Muscle of leg (tissue), 3 donors: ENCODE measurements at regions not wholly inside any gene's neighbourhood (a gene's known extent, or its start where the extent isn't known, plus 50 kb on each side); places are given as distances from the start of the nearest gene placed in this dataset.

Experiments used
- DNase-seq: peaks from one replicate; pipeline ENCODE4 v3.0.0; 2013
- H3K27ac ChIP-seq: one replicate; pipeline ENCODE4 v1.5.1; 2013; ENCODE audit warnings: mild to moderate bottlenecking, low read length, control low read depth
- H3K27me3 ChIP-seq: one replicate; pipeline ENCODE4 v1.6.1; 2013; ENCODE audit warnings: low read length; ENCODE audit not compliant: control insufficient read depth, insufficient read depth
- H3K36me3 ChIP-seq: one replicate; pipeline ENCODE4 v1.6.1; 2013; ENCODE audit warnings: low read length; ENCODE audit not compliant: control insufficient read depth, insufficient read depth
- H3K4me1 ChIP-seq: one replicate; pipeline ENCODE4 v1.6.1; 2013; ENCODE audit warnings: low read length; ENCODE audit not compliant: control insufficient read depth, insufficient read depth
- H3K4me3 ChIP-seq: one replicate; pipeline ENCODE4 v1.5.1; 2013; ENCODE audit warnings: low read length, control low read depth
- H3K9me3 ChIP-seq: replicated peaks from 2 replicates; pipeline ENCODE4 v1.6.1; 2013; ENCODE audit warnings: low read depth, low read length; ENCODE audit not compliant: control insufficient read depth
- WGBS: methylation state at CpG from one replicate; pipeline ENCODE4 v1.1.5; 2013; ENCODE audit warnings: missing lambda C conversion rate; ENCODE audit not compliant: insufficient coverage; 5-methylcytosine and 5-hydroxymethylcytosine counted together

DNA sequence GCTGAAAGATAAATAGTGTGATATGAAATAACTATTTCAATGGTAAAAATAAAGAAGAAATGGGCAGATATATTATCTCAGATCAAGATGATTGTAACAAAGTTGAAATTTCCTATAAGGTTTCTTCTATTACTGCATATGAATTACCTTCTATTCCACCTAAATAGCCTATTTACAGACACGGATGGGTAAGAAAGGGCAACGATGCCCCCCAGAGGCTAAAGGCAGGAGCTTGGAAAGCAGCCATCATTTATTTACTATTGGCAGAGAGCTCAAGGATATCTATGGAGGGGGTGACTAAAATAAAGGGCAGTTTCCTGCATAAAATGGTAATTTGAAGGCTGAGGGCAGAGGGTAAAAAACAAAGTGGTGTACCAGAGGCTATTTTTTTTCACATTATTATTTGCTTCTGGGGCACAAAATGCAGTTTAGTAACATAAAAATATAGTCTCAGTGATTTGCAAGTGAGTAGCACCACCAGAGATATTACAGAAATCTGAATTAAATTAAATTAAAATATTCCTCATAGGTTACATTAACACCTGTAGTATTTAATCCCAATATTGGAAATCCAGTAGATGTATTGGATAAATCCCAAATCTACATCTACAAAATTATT is 123.1 kb downstream of the BTC start:
- Histone ChIP-seq H3K4me1 (no peaks in the 10 kb centered on the region), H3K9me3 (no peaks in the 10 kb centered on the region), H3K27ac (no peak overlapping the region), H3K4me3 (no peak overlapping the region), H3K27me3 (no peaks in the 10 kb centered on the region), H3K36me3 (no peaks in the 10 kb centered on the region)
- no CpG with 5 or more reads among the region's 2 CpGs for WGBS
- DNase-seq: peak; percentile 10

DNA sequence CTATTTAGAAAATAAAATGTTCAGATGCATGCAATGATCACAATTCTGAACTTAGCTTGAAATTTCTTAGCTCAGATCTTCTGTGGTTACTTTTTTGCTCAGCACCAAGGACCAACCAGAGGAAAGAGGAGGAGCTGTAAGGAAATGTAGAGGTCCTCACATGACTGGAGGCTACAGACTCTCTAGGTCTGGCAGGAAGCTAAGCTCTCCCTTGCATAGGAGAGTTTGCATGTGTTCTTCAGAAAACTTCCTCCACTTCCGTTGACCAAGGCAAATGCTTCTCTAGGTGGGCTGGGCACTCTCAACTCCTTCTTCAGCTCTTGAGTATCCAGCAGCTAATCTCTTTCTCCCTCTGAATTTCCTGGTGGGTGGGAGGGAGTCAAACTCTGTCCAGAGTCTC is 119.6 kb downstream of the BTC start:
- DNase-seq: no peak
- no peaks in the 10 kb centered on the region for H3K36me3 ChIP-seq
- H3K27ac ChIP-seq: no peak overlapping the region
- no peaks in the 10 kb centered on the region for H3K9me3 ChIP-seq
- no CpG with 5 or more reads among the region's 1 CpG for WGBS
- no peak overlapping the region for H3K4me3 ChIP-seq
- H3K4me1 ChIP-seq: no peaks in the 10 kb centered on the region
- no peaks in the 10 kb centered on the region for H3K27me3 ChIP-seq

DNA sequence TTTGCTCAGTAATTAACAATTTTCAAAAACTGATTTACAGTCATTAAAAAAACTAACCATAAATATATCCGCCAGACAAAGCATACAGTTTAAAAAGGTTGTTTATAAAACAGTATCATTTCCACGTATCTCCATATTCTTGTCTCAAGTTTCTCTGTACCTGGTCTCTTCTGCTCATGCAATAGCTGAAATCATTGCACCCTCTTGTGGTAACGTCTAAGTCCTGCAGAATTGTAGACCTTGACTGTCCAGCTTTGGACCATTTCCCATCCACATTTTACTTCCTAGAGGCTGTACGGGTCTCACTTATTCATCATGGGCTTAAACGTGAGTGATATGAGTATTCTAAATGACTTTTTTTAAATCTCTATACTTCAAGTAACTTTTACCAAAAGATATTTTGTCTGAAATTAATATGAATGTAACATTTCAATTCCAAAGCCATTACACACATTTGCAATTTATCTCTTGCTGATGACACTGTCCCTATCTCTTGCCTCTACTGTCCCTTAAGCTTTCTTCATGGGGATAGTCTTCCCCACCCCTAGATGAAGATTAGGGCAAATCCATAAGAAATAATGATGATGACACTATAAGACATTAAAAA is 118.5 kb downstream of the BTC start:
- H3K4me1 ChIP-seq: no peaks in the 10 kb centered on the region
- no peaks in the 10 kb centered on the region for H3K36me3 ChIP-seq
- H3K9me3 ChIP-seq: no peaks in the 10 kb centered on the region
- H3K4me3 ChIP-seq: no peak overlapping the region
- no peaks in the 10 kb centered on the region for H3K27me3 ChIP-seq
- DNase-seq: peak; percentile 40
- 10% methylated on average over 2 of the region's 5 CpGs for WGBS
- H3K27ac ChIP-seq: no peak overlapping the region

DNA sequence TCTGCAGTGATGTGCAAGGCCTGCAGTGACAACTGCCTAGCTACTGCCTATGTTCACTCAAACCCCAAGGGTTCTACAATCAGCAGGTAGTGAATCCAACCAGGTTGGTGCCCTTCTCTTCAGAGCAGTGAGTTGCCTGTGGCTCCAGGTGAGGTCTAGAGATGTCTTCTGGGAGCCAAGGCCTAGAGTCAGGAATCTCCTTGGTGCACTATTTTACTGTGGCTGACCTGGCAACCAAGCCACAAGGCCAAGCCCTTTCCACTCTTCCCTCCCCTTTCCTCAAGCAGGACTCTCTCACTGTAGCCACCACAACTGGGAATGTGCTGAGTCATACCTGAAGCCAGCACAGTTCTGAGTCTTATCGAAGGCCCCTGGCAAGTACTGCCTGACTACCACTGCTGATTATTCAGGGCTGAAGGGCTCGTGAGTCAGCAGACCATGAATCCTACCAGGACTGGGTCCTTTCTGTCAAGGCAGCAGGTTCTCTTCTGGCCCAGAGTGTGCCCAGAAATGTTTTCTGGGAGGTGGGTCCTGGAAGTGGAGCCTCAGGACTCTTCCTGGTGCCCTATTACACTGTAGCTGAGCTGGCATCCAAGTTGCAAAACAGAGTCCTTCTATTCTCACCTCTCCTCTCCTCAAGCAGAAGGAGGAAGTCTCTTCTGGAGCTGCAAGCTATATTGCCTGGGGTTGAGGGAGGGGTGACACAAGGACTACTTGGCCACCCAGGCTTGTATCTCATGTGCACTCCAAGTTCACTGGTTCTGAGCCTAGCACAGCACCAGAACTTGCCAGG is 111.6 kb downstream of the BTC start:
- H3K36me3 ChIP-seq: no peaks in the 10 kb centered on the region
- no peak overlapping the region for H3K27ac ChIP-seq
- H3K27me3 ChIP-seq: no peaks in the 10 kb centered on the region
- no peaks in the 10 kb centered on the region for H3K9me3 ChIP-seq
- H3K4me1 ChIP-seq: no peaks in the 10 kb centered on the region
- 61% methylated on average over 2 of the region's 2 CpGs for WGBS
- no peak for DNase-seq
- H3K4me3 ChIP-seq: no peak overlapping the region

DNA sequence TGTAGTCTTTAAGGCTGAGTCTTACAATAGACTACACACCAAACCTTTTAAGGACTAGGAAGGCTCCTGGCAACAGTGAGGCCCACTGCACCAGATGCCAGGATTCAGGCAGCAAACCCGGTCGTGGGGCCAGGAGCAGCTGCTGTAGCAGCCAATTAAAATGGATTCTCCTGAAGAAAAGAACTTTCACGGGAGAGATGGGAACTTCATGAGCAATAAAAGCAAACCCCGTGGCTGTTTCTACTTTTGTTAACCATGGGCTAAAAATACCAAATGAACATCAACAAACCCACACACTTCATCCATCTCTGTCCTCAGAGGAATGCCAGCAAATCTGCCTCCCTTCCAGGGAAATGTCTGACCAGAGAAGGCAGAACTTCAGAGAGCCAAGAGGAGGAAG is 101.4 kb downstream of the BTC start:
- Histone ChIP-seq H3K4me1 (no peaks in the 10 kb centered on the region), H3K4me3 (no peak overlapping the region), H3K27ac (no peak overlapping the region), H3K9me3 (no peaks in the 10 kb centered on the region), H3K36me3 (no peaks in the 10 kb centered on the region), H3K27me3 (no peaks in the 10 kb centered on the region)
- WGBS: 8% methylated on average over 4 of the region's 4 CpGs
- no peak for DNase-seq
